ENCODE measurements at regions not wholly inside any gene's neighbourhood (a gene's known extent, or its start where the extent isn't known, plus 50 kb on each side); places are given as distances from the start of the nearest gene placed in this dataset.

GRCh38 chr4:181905708-181906107 lies 337.5 kb upstream of the TENM3 start:
- no peak for DNase-seq

GRCh38 chr4:181908168-181908567 lies 335.0 kb upstream of the TENM3 start:
- no peak for DNase-seq

GRCh38 chr4:181909368-181909767 lies 333.8 kb upstream of the TENM3 start:
- DNase-seq: no peak

GRCh38 chr4:181911420-181911819 lies 331.8 kb upstream of the TENM3 start:
- no peak for DNase-seq

GRCh38 chr4:181933471-181933870 lies 309.7 kb upstream of the TENM3 start:
- DNase-seq: no peak

GRCh38 chr4:181938631-181939030 lies 304.6 kb upstream of the TENM3 start:
- DNase-seq: no peak

- DNase-seq: no peak
Observed at GRCh38 chr4:181939199-181939945, 303.8 kb upstream of the TENM3 start.

- no peak for DNase-seq
Observed at GRCh38 chr4:181944527-181944926, 298.7 kb upstream of the TENM3 start.

- no peak for DNase-seq
Observed at GRCh38 chr4:181946902-181947301, 296.3 kb upstream of the TENM3 start.

GRCh38 chr4:181948839-181949382 lies 294.3 kb upstream of the TENM3 start:
- no peak for DNase-seq

GRCh38 chr4:181949704-181950312 lies 293.4 kb upstream of the TENM3 start:
- no peak for DNase-seq

- no peak for DNase-seq
Observed at GRCh38 chr4:181950372-181951127, 292.7 kb upstream of the TENM3 start.

- DNase-seq: no peak
Observed at GRCh38 chr4:181951265-181951664, 291.9 kb upstream of the TENM3 start.

- no peak for DNase-seq
Observed at GRCh38 chr4:181952478-181952877, 290.7 kb upstream of the TENM3 start.

GRCh38 chr4:181956512-181956911 lies 286.7 kb upstream of the TENM3 start:
- no peak for DNase-seq

GRCh38 chr4:181957088-181957487 lies 286.1 kb upstream of the TENM3 start:
- DNase-seq: no peak

GRCh38 chr4:181958446-181958845 lies 284.8 kb upstream of the TENM3 start:
- no peak for DNase-seq

GRCh38 chr4:181959121-181959520 lies 284.1 kb upstream of the TENM3 start:
- DNase-seq: no peak

- no peak for DNase-seq
Observed at GRCh38 chr4:181960384-181960783, 282.8 kb upstream of the TENM3 start.

GRCh38 chr4:181962321-181962720 lies 280.9 kb upstream of the TENM3 start:
- DNase-seq: no peak

GRCh38 chr4:181964731-181965130 lies 278.5 kb upstream of the TENM3 start:
- DNase-seq: no peak

- DNase-seq: no peak
Observed at GRCh38 chr4:181966104-181966551, 277.1 kb upstream of the TENM3 start.

- DNase-seq: no peak
Observed at GRCh38 chr4:181967401-181967800, 275.8 kb upstream of the TENM3 start.

GRCh38 chr4:181968371-181968770 lies 274.8 kb upstream of the TENM3 start:
- DNase-seq: no peak

All from right forelimb (tissue), 1 donor.